H1 (cell line): ENCODE measurements at regions not wholly inside any gene's neighbourhood (a gene's known extent, or its start where the extent isn't known, plus 50 kb on each side); places are given as distances from the start of the nearest gene placed in this dataset.

Experiments
- HDAC2 ChIP-seq, 2 experiments: fragments of 300-600 bp in 1 of 2; sonication (generic) in 1 of 2; IDR thresholded peaks; 2 replicates each; pipeline ENCODE4 v1.6.1; 2011 to 2012; ENCODE audit warnings: low read depth in 2 of 2, low read length in 2 of 2, mild to moderate bottlenecking in 2 of 2, moderate library complexity in 2 of 2, borderline replicate concordance in 1 of 2, inconsistent platforms in 1 of 2
- KDM5A ChIP-seq: fragments of 200-600 bp; IDR thresholded peaks from 2 replicates; pipeline ENCODE4 v1.7.1; 2012; ENCODE audit warnings: mild to moderate bottlenecking, low read length, inconsistent platforms, mixed read lengths
- RFX5 ChIP-seq: IDR thresholded peaks from 2 replicates; pipeline ENCODE4 v1.6.1; 2011; ENCODE audit warnings: low read depth, low read length, improper control_type of control experiment, borderline replicate concordance
- TF ChIP-seq, protein P1 (sequence below): IDR thresholded peaks from 2 replicates; pipeline ENCODE4 v1.6.1; 2012; ENCODE audit warnings: low read length, inconsistent platforms
- TF ChIP-seq, protein P2 (sequence below): IDR thresholded peaks from 2 replicates; pipeline ENCODE4 v1.6.1; 2012; ENCODE audit warnings: inconsistent platforms

DNA sequence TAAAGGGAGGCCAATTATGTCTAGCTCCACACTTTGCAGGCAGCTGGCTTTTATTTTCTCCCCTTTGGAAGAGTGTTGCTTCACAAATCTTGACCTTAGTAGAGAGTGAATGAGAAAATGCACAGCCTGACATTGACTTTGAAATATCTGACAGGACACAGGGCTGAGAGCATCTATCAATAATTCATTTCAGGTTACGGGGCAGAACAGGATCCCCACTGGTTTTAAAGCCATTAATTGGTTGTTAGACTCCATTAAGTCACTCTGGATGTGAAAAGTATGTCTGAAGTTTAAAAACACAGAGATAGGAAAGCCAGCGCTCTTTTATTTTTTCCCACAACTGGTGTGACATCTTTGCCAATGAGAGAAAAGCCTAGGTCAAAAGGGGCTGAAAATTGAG, 251.9 kb upstream of the TMC3 start (continued):
- TF ChIP-seq, protein P1, sequence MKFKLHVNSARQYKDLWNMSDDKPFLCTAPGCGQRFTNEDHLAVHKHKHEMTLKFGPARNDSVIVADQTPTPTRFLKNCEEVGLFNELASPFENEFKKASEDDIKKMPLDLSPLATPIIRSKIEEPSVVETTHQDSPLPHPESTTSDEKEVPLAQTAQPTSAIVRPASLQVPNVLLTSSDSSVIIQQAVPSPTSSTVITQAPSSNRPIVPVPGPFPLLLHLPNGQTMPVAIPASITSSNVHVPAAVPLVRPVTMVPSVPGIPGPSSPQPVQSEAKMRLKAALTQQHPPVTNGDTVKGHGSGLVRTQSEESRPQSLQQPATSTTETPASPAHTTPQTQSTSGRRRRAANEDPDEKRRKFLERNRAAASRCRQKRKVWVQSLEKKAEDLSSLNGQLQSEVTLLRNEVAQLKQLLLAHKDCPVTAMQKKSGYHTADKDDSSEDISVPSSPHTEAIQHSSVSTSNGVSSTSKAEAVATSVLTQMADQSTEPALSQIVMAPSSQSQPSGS = no peak
- no peak for TF ChIP-seq KDM5A
- no peak for TF ChIP-seq HDAC2 (IDR thresholded peaks at IDR 0.05; ENCODE audit: borderline replicate concordance in 1 of 2, low read depth in 2 of 2, low read length in 2 of 2)
- TF ChIP-seq, protein P2, sequence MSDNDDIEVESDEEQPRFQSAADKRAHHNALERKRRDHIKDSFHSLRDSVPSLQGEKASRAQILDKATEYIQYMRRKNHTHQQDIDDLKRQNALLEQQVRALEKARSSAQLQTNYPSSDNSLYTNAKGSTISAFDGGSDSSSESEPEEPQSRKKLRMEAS = no peak
- TF ChIP-seq RFX5 = no peak
